Gastroesophageal sphincter (tissue), 3 donors: ENCODE measurements at regions not wholly inside any gene's neighbourhood (a gene's known extent, or its start where the extent isn't known, plus 50 kb on each side); places are given as distances from the start of the nearest gene placed in this dataset.

ENCODE experiments used
- POLR2AphosphoS5 ChIP-seq: sonication (generic); formaldehyde crosslinking; IDR thresholded peaks from one replicate; pipeline ENCODE4 v1.6.1; 2017; ENCODE audit warnings: antibody characterized with exemption
- TF ChIP-seq, protein P1 (sequence below), 4 experiments: fragments of 200-600 bp in 2 of 4; fragments of 450-650 bp in 2 of 4; sonication (generic) in 1 of 4; IDR thresholded peaks; one replicate each; pipeline ENCODE4 v1.5.1; 2017 to 2019; ENCODE audit warnings: antibody characterized with exemption in 4 of 4, mild to moderate bottlenecking in 2 of 4, moderate library complexity in 2 of 4

DNA sequence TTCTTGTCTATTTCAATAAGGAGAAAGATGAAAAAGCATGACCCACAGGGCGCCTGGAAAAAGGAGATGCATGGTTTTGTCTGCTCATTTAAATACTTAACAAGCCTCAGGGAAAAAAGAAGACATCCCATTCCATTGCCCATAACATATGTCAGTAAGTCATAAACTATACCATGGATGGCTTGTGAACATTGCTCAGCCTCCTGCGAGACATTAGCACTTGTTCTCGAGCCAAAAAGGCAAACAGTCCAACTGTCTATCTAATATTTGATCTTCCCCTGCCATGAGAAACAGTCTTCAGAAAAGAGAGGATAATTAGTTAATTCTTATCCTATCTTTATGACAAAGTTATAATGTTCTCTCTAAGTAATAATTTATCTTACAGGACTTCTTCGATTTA is 527.4 kb downstream of the HACE1 start:
- TF ChIP-seq, protein P1, sequence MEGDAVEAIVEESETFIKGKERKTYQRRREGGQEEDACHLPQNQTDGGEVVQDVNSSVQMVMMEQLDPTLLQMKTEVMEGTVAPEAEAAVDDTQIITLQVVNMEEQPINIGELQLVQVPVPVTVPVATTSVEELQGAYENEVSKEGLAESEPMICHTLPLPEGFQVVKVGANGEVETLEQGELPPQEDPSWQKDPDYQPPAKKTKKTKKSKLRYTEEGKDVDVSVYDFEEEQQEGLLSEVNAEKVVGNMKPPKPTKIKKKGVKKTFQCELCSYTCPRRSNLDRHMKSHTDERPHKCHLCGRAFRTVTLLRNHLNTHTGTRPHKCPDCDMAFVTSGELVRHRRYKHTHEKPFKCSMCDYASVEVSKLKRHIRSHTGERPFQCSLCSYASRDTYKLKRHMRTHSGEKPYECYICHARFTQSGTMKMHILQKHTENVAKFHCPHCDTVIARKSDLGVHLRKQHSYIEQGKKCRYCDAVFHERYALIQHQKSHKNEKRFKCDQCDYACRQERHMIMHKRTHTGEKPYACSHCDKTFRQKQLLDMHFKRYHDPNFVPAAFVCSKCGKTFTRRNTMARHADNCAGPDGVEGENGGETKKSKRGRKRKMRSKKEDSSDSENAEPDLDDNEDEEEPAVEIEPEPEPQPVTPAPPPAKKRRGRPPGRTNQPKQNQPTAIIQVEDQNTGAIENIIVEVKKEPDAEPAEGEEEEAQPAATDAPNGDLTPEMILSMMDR (IDR thresholded peaks at IDR 0.05): no peak
- no peak for TF ChIP-seq POLR2AphosphoS5
